ENCODE measurements at regions not wholly inside any gene's neighbourhood (a gene's known extent, or its start where the extent isn't known, plus 50 kb on each side); places are given as distances from the start of the nearest gene placed in this dataset.

DNA sequence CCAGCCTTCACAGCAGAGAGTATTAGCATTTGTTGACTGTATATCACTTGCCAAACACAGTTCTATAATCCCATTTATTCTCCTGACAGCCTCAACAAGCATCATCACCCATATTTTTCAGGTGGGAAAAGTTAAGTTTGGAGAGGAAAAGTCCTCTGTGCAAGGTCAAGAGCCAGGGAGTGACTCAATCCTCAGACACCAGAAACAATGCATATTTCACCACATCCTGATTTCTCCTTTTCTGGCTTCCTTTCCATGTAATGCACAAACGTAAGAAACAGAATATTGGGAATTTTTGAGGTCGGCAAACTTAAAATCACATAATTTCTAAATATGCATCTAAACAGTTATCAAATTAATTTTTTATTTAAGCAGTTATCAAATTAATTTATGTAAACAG, 116.0 kb upstream of the GADL1 start:
- Mint-ChIP-seq H3K4me1 (no peaks in the 10 kb centered on the region), H3K27ac (no peak overlapping the region), H3K27me3 (ENCODE audit: low read depth in 2 of 2) (peaks cover 0 to 5% of the 10 kb centered on the region in 2 donors), H3K9me3 (no peaks in the 10 kb centered on the region), H3K36me3 (no peaks in the 10 kb centered on the region), H3K4me3 (no peak overlapping the region)
- H3K9me3 ChIP-seq (ENCODE audit: control insufficient read depth, insufficient read depth, low read length) = no peaks in the 10 kb centered on the region
- TF ChIP-seq, protein P1, sequence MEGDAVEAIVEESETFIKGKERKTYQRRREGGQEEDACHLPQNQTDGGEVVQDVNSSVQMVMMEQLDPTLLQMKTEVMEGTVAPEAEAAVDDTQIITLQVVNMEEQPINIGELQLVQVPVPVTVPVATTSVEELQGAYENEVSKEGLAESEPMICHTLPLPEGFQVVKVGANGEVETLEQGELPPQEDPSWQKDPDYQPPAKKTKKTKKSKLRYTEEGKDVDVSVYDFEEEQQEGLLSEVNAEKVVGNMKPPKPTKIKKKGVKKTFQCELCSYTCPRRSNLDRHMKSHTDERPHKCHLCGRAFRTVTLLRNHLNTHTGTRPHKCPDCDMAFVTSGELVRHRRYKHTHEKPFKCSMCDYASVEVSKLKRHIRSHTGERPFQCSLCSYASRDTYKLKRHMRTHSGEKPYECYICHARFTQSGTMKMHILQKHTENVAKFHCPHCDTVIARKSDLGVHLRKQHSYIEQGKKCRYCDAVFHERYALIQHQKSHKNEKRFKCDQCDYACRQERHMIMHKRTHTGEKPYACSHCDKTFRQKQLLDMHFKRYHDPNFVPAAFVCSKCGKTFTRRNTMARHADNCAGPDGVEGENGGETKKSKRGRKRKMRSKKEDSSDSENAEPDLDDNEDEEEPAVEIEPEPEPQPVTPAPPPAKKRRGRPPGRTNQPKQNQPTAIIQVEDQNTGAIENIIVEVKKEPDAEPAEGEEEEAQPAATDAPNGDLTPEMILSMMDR (IDR thresholded peaks at IDR 0.05) = no peak
- H3K4me1 ChIP-seq (ENCODE audit: control insufficient read depth, insufficient read depth, low read length) = no peaks in the 10 kb centered on the region
- DNase-seq (no peak), ATAC-seq (no peak)
- no peaks in the 10 kb centered on the region for H3K36me3 ChIP-seq (ENCODE audit: control insufficient read depth, insufficient read depth, low read length)
- intact Hi-C loops (cut with micrococcal nuclease) = no loop called here
- WGBS (ENCODE audit: insufficient coverage) = 40% methylated on average over 1 of the region's 2 CpGs
- H3K27me3 ChIP-seq (ENCODE audit: control insufficient read depth, insufficient read depth, low read length) = no peaks in the 10 kb centered on the region
- no peak overlapping the region for H3K27ac ChIP-seq (ENCODE audit: low read length)
- no peak overlapping the region for H3K4me3 ChIP-seq (ENCODE audit: low read length)

DNA sequence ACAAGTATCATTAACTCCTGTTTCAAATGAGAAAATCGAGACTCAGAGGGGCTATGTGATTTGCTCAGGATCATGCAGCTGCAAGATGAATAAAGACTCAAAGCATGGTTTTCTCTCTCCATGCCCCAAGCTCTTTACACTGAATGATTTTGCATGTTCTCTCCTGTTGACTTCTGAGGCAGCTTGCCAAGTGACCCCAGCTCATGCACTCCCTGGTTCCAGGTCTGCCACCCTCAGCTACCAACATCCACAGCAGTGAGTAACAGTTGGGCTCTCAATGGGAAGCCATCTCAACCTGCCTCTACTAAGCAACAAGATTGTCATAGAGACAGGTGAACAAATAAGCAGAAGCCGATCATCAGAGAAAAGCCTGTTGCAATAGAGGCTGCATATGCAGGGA, 116.9 kb upstream of the GADL1 start:
- Mint-ChIP-seq H3K27me3 (ENCODE audit: low read depth in 2 of 2) (peaks cover 0 to 5% of the 10 kb centered on the region in 2 donors), H3K4me1 (no peaks in the 10 kb centered on the region), H3K4me3 (no peak overlapping the region), H3K27ac (no peak overlapping the region), H3K36me3 (no peaks in the 10 kb centered on the region), H3K9me3 (no peaks in the 10 kb centered on the region)
- TF ChIP-seq, protein P1 (IDR thresholded peaks at IDR 0.05) = no peak
- Histone ChIP-seq H3K27ac (ENCODE audit: low read length) (no peak overlapping the region), H3K27me3 (ENCODE audit: control insufficient read depth, insufficient read depth, low read length) (no peaks in the 10 kb centered on the region), H3K4me3 (ENCODE audit: low read length) (no peak overlapping the region), H3K9me3 (ENCODE audit: control insufficient read depth, insufficient read depth, low read length) (no peaks in the 10 kb centered on the region), H3K4me1 (ENCODE audit: control insufficient read depth, insufficient read depth, low read length) (no peaks in the 10 kb centered on the region), H3K36me3 (ENCODE audit: control insufficient read depth, insufficient read depth, low read length) (no peaks in the 10 kb centered on the region)
- 85% methylated on average over 2 of the region's 2 CpGs for WGBS (ENCODE audit: insufficient coverage)
- intact Hi-C loops (cut with micrococcal nuclease) = no loop called here
- ATAC-seq (no peak), DNase-seq (no peak)

DNA sequence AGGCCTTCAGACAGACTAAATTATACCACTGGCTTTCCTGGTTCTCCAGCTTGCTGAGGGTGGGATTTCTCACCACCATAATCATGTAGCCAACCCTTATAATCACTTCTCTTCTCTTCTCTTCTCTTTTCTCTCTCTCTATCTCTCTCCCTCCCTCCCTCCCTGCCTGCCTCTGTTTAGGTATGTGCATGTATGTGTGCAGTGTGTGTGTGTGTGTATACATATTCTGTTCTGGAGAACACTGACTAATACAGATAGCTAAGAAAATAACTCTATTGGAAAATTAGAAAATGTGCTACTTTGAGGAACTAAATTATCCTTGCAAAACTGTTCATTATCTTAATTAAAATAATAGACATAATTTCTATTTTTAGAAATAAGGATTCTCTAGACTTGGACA, 118.6 kb upstream of the GADL1 start:
- Mint-ChIP-seq H3K36me3 (no peaks in the 10 kb centered on the region), H3K27me3 (ENCODE audit: low read depth in 2 of 2) (no peaks in the 10 kb centered on the region), H3K4me3 (no peak overlapping the region), H3K27ac (no peak overlapping the region), H3K9me3 (no peaks in the 10 kb centered on the region), H3K4me1 (no peaks in the 10 kb centered on the region)
- Histone ChIP-seq H3K27me3 (ENCODE audit: control insufficient read depth, insufficient read depth, low read length) (no peaks in the 10 kb centered on the region), H3K4me1 (ENCODE audit: control insufficient read depth, insufficient read depth, low read length) (no peaks in the 10 kb centered on the region), H3K9me3 (ENCODE audit: control insufficient read depth, insufficient read depth, low read length) (no peaks in the 10 kb centered on the region), H3K36me3 (ENCODE audit: control insufficient read depth, insufficient read depth, low read length) (no peaks in the 10 kb centered on the region), H3K27ac (ENCODE audit: low read length) (no peak overlapping the region), H3K4me3 (ENCODE audit: low read length) (no peak overlapping the region)
- intact Hi-C loops (cut with micrococcal nuclease) = no loop called here
- ATAC-seq = no peak
- DNase-seq = no peak
- TF ChIP-seq, protein P1 (IDR thresholded peaks at IDR 0.05) = no peak

DNA sequence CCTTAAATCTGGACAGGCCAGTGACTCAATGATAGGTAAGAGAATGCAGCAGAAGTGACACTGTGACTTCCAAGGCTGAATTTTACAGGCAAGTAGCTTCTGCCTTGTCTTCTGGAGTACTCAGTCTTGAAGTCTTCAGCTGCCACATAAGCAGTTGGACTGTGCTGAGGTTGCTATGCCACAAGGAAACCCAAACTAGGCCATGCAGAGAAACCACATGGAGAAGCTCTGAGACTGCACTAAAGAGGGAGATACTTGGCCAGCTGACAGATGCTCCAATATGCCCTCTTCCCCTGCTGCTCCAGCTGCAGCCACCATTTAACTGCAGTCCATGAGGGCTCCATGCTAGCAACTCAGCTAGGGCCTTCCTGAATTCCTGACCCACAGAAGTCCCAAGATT, 119.4 kb upstream of the GADL1 start:
- Mint-ChIP-seq H3K36me3 (no peaks in the 10 kb centered on the region), H3K4me1 (no peaks in the 10 kb centered on the region), H3K27me3 (ENCODE audit: low read depth in 2 of 2) (no peaks in the 10 kb centered on the region), H3K4me3 (no peak overlapping the region), H3K9me3 (no peaks in the 10 kb centered on the region), H3K27ac (no peak overlapping the region)
- Histone ChIP-seq H3K36me3 (ENCODE audit: control insufficient read depth, insufficient read depth, low read length) (no peaks in the 10 kb centered on the region), H3K4me1 (ENCODE audit: control insufficient read depth, insufficient read depth, low read length) (no peaks in the 10 kb centered on the region), H3K27me3 (ENCODE audit: control insufficient read depth, insufficient read depth, low read length) (no peaks in the 10 kb centered on the region), H3K27ac (ENCODE audit: low read length) (no peak overlapping the region), H3K9me3 (ENCODE audit: control insufficient read depth, insufficient read depth, low read length) (no peaks in the 10 kb centered on the region), H3K4me3 (ENCODE audit: low read length) (no peak overlapping the region)
- TF ChIP-seq, protein P1 (IDR thresholded peaks at IDR 0.05) = no peak
- DNase-seq = no peak
- ATAC-seq = no peak
- intact Hi-C loops (cut with micrococcal nuclease) = no loop called here
